Activated naive CD8-positive, alpha-beta T cell treated with anti-CD3 and anti-CD28 coated beads, Interleukin-2, amount 10 ng/mL, durations not matched to agents 7 days and 5 days (primary cell): ENCODE measurements at regions not wholly inside any gene's neighbourhood (a gene's known extent, or its start where the extent isn't known, plus 50 kb on each side); places are given as distances from the start of the nearest gene placed in this dataset.

Experiments used
- ATAC-seq: fragments of 150-1000 bp; cut with Tn5 transposase; one replicate; pipeline ENCODE4 v1.10.0; 2021; ENCODE audit warnings: low read depth, moderate library complexity
- POLR2A ChIA-PET: fragments of 350-600 bp; sonication (Branson Sonifier 250); formaldehyde crosslinking; loops from one replicate; lab custom pipeline; 2021; ENCODE audit warnings: antibody characterized with exemption; lab: Charles Lee
- DNase-seq: peaks from one replicate; pipeline ENCODE4 v3.0.0; 2021
- H3K27ac Mint-ChIP-seq: one replicate; pipeline ENCODE4 v1.8.0; 2022; ENCODE audit warnings: mild to moderate bottlenecking, mixed read lengths
- H3K27me3 Mint-ChIP-seq: one replicate; pipeline ENCODE4 v1.8.0; 2022; ENCODE audit warnings: mild to moderate bottlenecking, moderate library complexity, mixed read lengths
- H3K36me3 Mint-ChIP-seq: one replicate; pipeline ENCODE4 v1.8.0; 2021; ENCODE audit warnings: mild to moderate bottlenecking, mixed read lengths
- H3K4me1 Mint-ChIP-seq: one replicate; pipeline ENCODE4 v1.8.0; 2021; ENCODE audit warnings: mixed read lengths
- H3K4me3 Mint-ChIP-seq: one replicate; pipeline ENCODE4 v1.8.0; 2022; ENCODE audit warnings: mild to moderate bottlenecking, moderate library complexity, mixed read lengths
- H3K9me3 Mint-ChIP-seq: one replicate; pipeline ENCODE4 v1.8.0; 2021; ENCODE audit warnings: mixed read lengths

GRCh38 chr16:85208181-85208580 is 95.9 kb upstream of the CIBAR2 start:
- Mint-ChIP-seq H3K36me3 (no peaks in the 10 kb centered on the region), H3K4me3 (no peak overlapping the region), H3K9me3 (no peaks in the 10 kb centered on the region), H3K27ac (no peak overlapping the region), H3K4me1 (no peaks in the 10 kb centered on the region), H3K27me3 (no peaks in the 10 kb centered on the region)
- POLR2A ChIA-PET: no interaction called here
- ATAC-seq: no peak
- no peak for DNase-seq

GRCh38 chr16:85208643-85209520 is 96.6 kb upstream of the CIBAR2 start:
- no peaks in the 10 kb centered on the region for H3K4me1 Mint-ChIP-seq
- H3K36me3 Mint-ChIP-seq: no peaks in the 10 kb centered on the region
- H3K4me3 Mint-ChIP-seq: no peak overlapping the region
- no peaks in the 10 kb centered on the region for H3K9me3 Mint-ChIP-seq
- no peak overlapping the region for H3K27ac Mint-ChIP-seq
- no peaks in the 10 kb centered on the region for H3K27me3 Mint-ChIP-seq
- POLR2A ChIA-PET: no interaction called here
- no peak for DNase-seq
- no peak for ATAC-seq

DNA sequence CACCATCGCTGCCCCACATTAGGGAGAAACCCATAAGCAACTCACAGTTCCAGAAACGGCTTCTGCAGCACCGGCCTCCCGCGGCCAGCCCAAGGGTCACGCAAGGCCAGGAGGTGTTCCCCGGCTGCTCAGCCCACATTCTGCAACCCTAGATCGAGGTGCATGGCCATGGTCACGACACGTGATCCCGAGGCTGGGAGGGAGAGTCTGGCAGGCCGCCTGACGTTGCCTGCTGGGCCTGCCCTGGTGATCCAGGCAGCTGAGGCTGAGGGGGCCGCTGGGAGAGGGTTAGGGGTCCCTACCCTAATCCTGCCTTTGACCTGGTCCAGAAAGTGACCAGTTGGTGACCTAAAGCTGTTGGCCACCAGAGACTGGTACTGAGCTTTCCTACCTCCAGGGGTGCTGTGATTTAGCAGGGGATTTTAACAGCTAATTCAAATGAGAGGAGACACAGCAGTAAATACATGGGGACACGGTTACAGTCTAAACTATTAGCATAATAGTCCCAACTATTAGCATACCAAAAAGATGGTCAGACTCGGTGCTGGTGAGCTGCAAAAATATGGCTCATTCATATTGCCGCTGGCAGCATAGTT is 97.4 kb upstream of the CIBAR2 start:
- POLR2A ChIA-PET: no interaction called here
- H3K27ac Mint-ChIP-seq: no peak overlapping the region
- no peaks in the 10 kb centered on the region for H3K9me3 Mint-ChIP-seq
- H3K4me3 Mint-ChIP-seq: no peak overlapping the region
- H3K4me1 Mint-ChIP-seq: no peaks in the 10 kb centered on the region
- DNase-seq (no peak), ATAC-seq (no peak)
- H3K36me3 Mint-ChIP-seq: no peaks in the 10 kb centered on the region
- no peaks in the 10 kb centered on the region for H3K27me3 Mint-ChIP-seq

GRCh38 chr16:85210423-85211169 is 98.3 kb upstream of the CIBAR2 start:
- H3K4me1 Mint-ChIP-seq: no peaks in the 10 kb centered on the region
- H3K9me3 Mint-ChIP-seq: no peaks in the 10 kb centered on the region
- ATAC-seq: no peak

DNA sequence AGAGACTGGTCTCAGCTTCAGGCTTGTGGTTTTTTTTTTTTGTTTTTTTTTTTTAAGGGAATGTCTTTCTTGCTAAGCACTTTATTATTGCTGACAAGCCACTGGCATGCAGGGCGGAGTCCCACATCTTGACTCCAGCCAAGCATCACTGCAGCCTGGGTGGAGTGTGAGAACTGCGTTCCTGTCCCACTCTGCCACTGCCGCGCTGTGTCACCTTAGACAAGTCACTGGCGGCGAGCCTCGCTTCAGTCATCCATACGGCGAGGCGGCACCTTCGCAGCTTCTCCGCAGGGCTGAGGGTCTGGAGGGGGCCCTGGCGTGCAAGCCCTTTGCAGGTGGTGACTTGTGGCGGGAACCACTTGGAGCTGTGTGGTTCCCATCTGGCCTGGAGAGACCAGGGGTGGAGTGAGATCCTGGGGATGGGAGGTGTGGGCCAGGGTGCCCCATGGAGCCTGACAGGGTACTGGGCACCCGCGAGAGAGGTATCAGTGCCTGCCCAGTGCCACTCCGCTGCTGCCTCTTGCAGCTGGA is 99.1 kb upstream of the CIBAR2 start:
- H3K27me3 Mint-ChIP-seq: no peaks in the 10 kb centered on the region
- no peaks in the 10 kb centered on the region for H3K4me1 Mint-ChIP-seq
- POLR2A ChIA-PET: no interaction called here
- no peak for ATAC-seq
- no peak overlapping the region for H3K4me3 Mint-ChIP-seq
- no peak for DNase-seq
- no peaks in the 10 kb centered on the region for H3K36me3 Mint-ChIP-seq
- no peaks in the 10 kb centered on the region for H3K9me3 Mint-ChIP-seq
- H3K27ac Mint-ChIP-seq: no peak overlapping the region

More at GRCh38 chr16:85210423-85211169, 98.3 kb upstream of the CIBAR2 start:
- POLR2A ChIA-PET: no interaction called here
- no peak overlapping the region for H3K4me3 Mint-ChIP-seq
- H3K27ac Mint-ChIP-seq: no peak overlapping the region
- no peaks in the 10 kb centered on the region for H3K27me3 Mint-ChIP-seq
- no peak for DNase-seq
- H3K36me3 Mint-ChIP-seq: no peaks in the 10 kb centered on the region

- Mint-ChIP-seq H3K27me3 (no peaks in the 10 kb centered on the region), H3K27ac (no peak overlapping the region), H3K4me1 (no peaks in the 10 kb centered on the region), H3K36me3 (no peaks in the 10 kb centered on the region), H3K9me3 (no peaks in the 10 kb centered on the region), H3K4me3 (no peak overlapping the region)
- POLR2A ChIA-PET: no interaction called here
- no peak for ATAC-seq
- DNase-seq: no peak
These were observed 101.8 kb upstream of the CIBAR2 start for GRCh38 chr16:85213926-85214675.

DNA sequence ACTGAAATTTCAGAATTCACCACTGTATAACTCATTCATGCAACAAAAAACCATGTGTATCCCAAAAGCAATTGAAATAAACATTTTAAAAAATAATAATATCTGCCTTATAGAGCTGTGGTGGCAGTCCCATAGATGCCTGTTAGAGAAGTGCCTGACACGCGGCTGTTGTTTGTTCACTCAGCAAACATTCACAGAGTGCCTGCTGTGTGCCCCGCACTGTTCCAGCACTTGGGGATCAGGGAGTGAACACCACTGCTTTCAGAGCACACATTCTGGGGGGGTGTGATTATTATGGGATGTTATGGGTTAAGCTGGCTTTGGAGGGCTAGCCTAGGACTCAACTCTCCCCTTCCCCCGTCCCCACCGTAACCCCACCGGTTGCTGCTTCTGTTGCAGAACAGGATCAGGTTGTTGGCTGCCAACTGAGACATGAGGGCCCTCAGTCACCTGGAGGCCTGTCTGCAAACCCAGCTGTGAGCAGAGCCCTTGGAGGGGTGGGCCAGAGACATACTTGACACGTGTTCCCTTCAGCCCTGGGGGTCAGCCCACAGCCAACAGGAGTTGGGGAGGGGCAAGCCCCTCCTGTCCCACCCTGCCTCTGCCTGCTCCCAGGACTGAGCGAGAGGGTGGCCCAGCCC is 103.3 kb upstream of the CIBAR2 start:
- POLR2A ChIA-PET: no interaction called here
- no peak for ATAC-seq
- DNase-seq: no peak
- no peak overlapping the region for H3K4me3 Mint-ChIP-seq
- H3K27me3 Mint-ChIP-seq: peaks cover 1% of the 10 kb centered on the region
- peaks cover 1% of the 10 kb centered on the region for H3K4me1 Mint-ChIP-seq
- H3K36me3 Mint-ChIP-seq: no peaks in the 10 kb centered on the region
- no peaks in the 10 kb centered on the region for H3K9me3 Mint-ChIP-seq
- no peak overlapping the region for H3K27ac Mint-ChIP-seq

GRCh38 chr16:85216522-85217375 is 104.5 kb upstream of the CIBAR2 start:
- no peak overlapping the region for H3K4me3 Mint-ChIP-seq
- H3K36me3 Mint-ChIP-seq: no peaks in the 10 kb centered on the region
- H3K27ac Mint-ChIP-seq: no peak overlapping the region
- H3K4me1 Mint-ChIP-seq: peaks cover 1% of the 10 kb centered on the region
- peaks cover 3% of the 10 kb centered on the region for H3K27me3 Mint-ChIP-seq
- ATAC-seq (no peak), DNase-seq (no peak)
- POLR2A ChIA-PET: no interaction called here
- no peaks in the 10 kb centered on the region for H3K9me3 Mint-ChIP-seq

DNA sequence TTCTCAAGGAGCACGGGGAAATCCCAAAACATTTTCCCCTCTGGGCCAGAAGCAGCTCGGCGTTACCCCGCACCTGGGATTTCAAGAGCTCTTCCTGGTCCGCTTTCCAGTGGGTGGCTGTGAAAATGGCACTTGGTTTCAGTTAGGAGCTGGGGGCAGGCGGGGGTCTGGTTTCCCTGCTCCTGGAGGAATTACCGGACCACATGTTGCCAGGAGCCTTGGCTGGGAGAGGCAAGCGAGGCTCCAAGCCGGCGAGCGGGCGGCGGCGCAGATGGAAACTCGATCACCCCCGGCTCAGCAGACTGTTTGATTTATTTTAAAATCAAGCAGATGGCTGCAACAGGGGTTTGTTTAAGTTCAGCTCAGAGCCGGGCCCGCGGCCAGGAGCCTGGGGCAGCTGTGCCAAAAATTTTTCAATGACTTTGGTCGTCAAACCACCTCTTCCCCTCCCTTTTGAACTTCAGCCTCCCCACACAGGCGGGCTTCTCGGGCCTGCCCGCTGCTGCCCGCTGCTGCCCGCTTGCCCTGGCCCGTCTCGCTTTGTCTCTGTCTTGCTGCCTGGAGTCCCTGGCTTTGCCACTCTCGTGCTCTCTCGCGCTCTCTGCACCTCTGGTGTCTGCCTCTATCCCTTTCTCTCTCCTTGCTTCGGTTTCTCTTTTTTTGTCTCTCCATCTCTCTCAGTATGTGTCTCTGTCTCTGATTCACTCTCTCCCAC is 108.0 kb upstream of the CIBAR2 start:
- H3K27ac Mint-ChIP-seq: peak overlapping the region; percentile 64
- DNase-seq: no peak
- POLR2A ChIA-PET: no interaction called here

DNA sequence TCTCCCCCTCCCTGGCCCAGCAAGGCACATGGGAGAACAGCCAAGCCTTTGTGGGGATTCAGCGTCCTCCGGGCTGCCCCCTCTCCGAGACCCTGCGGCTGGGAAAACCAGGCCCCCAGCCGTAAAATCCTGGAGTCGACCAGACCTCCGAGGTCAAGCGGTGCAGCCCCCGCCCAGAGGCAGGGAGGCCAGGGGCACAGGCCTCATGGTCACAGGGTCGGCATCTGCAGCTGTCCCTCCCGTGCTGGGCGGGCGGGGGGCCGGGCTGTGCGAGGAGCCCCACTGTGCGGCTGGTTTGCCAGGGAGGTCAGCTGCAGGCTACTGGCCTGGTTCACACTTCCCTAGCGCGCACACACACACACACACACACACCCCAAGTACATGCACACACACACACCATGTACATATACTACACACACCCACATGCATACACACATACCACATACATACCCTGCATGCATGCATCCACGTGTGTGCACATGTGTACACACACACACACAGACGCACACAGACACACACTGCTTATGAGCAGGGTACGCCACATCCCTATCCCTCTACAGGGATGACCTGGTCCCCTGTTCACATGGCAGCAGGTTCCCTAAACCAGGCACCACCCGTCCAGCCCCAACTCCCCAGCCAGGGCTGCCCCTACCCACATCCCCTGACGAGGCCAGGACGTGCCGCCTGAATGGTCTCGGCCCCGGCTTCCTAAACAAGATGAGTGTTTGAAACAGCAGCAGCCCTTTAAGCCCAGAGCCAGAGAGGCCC is 108.9 kb upstream of the CIBAR2 start:
- ATAC-seq (no peak), DNase-seq (no peak)
- Mint-ChIP-seq H3K9me3 (no peaks in the 10 kb centered on the region), H3K36me3 (no peaks in the 10 kb centered on the region), H3K4me3 (no peak overlapping the region), H3K4me1 (peaks cover 1% of the 10 kb centered on the region), H3K27ac (no peak overlapping the region), H3K27me3 (peaks cover 3% of the 10 kb centered on the region)
- POLR2A ChIA-PET: no interaction called here

More for the DNA sequence above, 108.0 kb upstream of the CIBAR2 start:
- Mint-ChIP-seq H3K9me3 (no peaks in the 10 kb centered on the region), H3K4me1 (peaks cover 1% of the 10 kb centered on the region), H3K4me3 (no peak overlapping the region), H3K36me3 (no peaks in the 10 kb centered on the region), H3K27me3 (peaks cover 3% of the 10 kb centered on the region)
- ATAC-seq: no peak

DNA sequence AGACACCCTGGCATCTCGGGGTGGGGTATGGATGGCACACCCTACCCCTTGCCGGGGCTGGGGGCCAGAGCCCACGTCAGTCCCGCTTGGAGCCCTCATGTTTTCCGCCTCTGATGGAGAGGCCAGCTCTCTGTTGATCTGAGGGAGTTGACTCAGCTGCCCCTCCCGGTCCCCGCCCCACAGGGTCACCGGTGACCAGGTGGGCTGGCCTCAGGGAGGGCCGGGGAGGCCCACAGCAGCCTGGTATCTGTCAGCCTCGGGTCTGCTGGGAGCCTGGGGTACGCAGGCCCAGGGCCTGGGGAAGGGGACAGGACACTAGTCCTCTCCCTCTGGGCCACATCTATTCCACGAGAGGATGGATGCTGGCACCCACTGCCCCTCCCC is 109.5 kb upstream of the CIBAR2 start:
- H3K9me3 Mint-ChIP-seq: no peaks in the 10 kb centered on the region

More for the DNA sequence above, 109.5 kb upstream of the CIBAR2 start:
- Mint-ChIP-seq H3K4me1 (peaks cover 1% of the 10 kb centered on the region), H3K27ac (no peak overlapping the region), H3K27me3 (peaks cover 3% of the 10 kb centered on the region), H3K36me3 (no peaks in the 10 kb centered on the region), H3K4me3 (no peak overlapping the region)
- POLR2A ChIA-PET: no interaction called here
- no peak for ATAC-seq
- DNase-seq: no peak
